Hepatocyte (in vitro differentiated cells): ENCODE measurements at regions not wholly inside any gene's neighbourhood (a gene's known extent, or its start where the extent isn't known, plus 50 kb on each side); places are given as distances from the start of the nearest gene placed in this dataset.

Experiments used
- DNase-seq: peaks from one replicate; pipeline ENCODE4 v3.0.0-alpha.2; 2016; ENCODE audit warnings: low spot score
- H2AFZ ChIP-seq: fragments of 200-600 bp; sonication (generic); 2 replicates; pipeline ENCODE4 v1.6.0; 2016; ENCODE audit warnings: antibody characterized with exemption, mild to moderate bottlenecking
- H3K27ac ChIP-seq: fragments of 200-600 bp; sonication (generic); 2 replicates; pipeline ENCODE4 v1.5.1; 2016; ENCODE audit warnings: mild to moderate bottlenecking
- H3K27me3 ChIP-seq: fragments of 200-600 bp; sonication (generic); 2 replicates; pipeline ENCODE4 v1.6.1; 2016
- H3K36me3 ChIP-seq: fragments of 200-600 bp; sonication (generic); replicated peaks from 2 replicates; pipeline ENCODE4 v1.5.1; 2016; ENCODE audit warnings: low read depth; ENCODE audit not compliant: insufficient read depth
- H3K4me1 ChIP-seq: fragments of 200-600 bp; sonication (generic); 2 replicates; pipeline ENCODE4 v1.5.1; 2016; ENCODE audit warnings: mild to moderate bottlenecking, moderate library complexity; ENCODE audit not compliant: insufficient read depth
- H3K4me2 ChIP-seq: fragments of 200-600 bp; sonication (generic); 2 replicates; pipeline ENCODE4 v1.6.0; 2016
- H3K4me3 ChIP-seq: fragments of 200-600 bp; sonication (generic); 2 replicates; pipeline ENCODE4 v1.5.1; 2016; ENCODE audit warnings: mild to moderate bottlenecking
- H3K79me2 ChIP-seq: fragments of 200-600 bp; sonication (generic); 2 replicates; pipeline ENCODE4 v1.6.0; 2017; ENCODE audit warnings: mild to moderate bottlenecking
- H3K9me2 ChIP-seq: fragments of 200-600 bp; sonication (generic); replicated peaks from 2 replicates; pipeline ENCODE4 v1.6.0; 2017; ENCODE audit warnings: mild to moderate bottlenecking; ENCODE audit not compliant: insufficient read depth
- H3K9me3 ChIP-seq: fragments of 200-600 bp; sonication (generic); 2 replicates; pipeline ENCODE4 v1.5.1; 2016; ENCODE audit warnings: low read depth, mild to moderate bottlenecking
- H4K20me1 ChIP-seq: fragments of 200-600 bp; sonication (generic); 2 replicates; pipeline ENCODE4 v1.6.0; 2016; ENCODE audit warnings: mild to moderate bottlenecking; ENCODE audit not compliant: insufficient read depth, poor library complexity, severe bottlenecking
- EZH2 ChIP-seq: fragments of 200-600 bp; sonication (generic); IDR thresholded peaks from 2 replicates; pipeline ENCODE4 v1.6.1; 2016; ENCODE audit warnings: antibody characterized with exemption, mild to moderate bottlenecking, borderline replicate concordance
- EZH2phosphoT487 ChIP-seq: fragments of 200-600 bp; sonication (generic); IDR thresholded peaks from one replicate; pipeline ENCODE4 v1.6.1; 2018; ENCODE audit warnings: antibody characterized with exemption, mild to moderate bottlenecking, low read depth, moderate library complexity; ENCODE audit not compliant: unreplicated experiment, severe bottlenecking
- whole genome bisulfite sequencing: methylation state at CpG from one replicate; pipeline ENCODE4 v1.1.6; 2016; ENCODE audit warnings: low lambda C conversion rate; ENCODE audit errors: missing lambda C conversion rate; 5-methylcytosine and 5-hydroxymethylcytosine counted together
- TF ChIP-seq, protein P1 (sequence below): fragments of 200-600 bp; sonication (generic); IDR thresholded peaks from 2 replicates; pipeline ENCODE4 v1.5.1; 2016; ENCODE audit warnings: antibody characterized with exemption, mild to moderate bottlenecking; ENCODE audit not compliant: poor library complexity

DNA sequence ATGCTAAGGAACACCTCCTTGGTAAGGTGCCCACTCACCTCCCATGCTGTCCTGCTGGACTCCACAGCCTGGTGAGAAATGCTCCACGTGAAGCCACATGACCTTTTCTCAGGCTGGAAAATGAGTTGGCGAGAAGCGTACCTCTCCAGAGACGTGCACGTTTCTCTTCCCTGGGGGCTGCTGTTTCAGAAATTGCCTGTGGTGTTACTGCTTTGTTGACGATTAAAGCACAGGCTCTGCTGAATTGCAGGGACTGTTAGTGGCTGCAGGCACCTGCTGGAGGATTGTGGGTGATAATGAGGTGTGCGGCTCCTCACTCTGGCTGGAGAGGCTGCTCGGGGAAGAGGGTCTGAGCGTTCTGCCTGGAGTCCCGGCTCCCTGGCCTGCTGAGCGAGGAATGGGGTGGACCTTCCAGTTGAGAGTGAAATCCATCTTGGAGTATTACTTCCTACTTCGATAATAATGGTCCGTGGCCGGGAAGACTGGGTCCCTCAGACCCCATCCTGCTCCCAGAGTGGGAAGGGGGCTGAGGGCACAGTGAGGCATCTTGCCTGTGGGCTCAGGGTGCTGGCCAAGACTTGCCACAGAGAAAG lies 199.3 kb upstream of the HDAC4 start:
- TF ChIP-seq EZH2 (no peak), EZH2phosphoT487 (no peak)
- TF ChIP-seq, protein P1, sequence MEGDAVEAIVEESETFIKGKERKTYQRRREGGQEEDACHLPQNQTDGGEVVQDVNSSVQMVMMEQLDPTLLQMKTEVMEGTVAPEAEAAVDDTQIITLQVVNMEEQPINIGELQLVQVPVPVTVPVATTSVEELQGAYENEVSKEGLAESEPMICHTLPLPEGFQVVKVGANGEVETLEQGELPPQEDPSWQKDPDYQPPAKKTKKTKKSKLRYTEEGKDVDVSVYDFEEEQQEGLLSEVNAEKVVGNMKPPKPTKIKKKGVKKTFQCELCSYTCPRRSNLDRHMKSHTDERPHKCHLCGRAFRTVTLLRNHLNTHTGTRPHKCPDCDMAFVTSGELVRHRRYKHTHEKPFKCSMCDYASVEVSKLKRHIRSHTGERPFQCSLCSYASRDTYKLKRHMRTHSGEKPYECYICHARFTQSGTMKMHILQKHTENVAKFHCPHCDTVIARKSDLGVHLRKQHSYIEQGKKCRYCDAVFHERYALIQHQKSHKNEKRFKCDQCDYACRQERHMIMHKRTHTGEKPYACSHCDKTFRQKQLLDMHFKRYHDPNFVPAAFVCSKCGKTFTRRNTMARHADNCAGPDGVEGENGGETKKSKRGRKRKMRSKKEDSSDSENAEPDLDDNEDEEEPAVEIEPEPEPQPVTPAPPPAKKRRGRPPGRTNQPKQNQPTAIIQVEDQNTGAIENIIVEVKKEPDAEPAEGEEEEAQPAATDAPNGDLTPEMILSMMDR: no peak
- DNase-seq: no peak
- Histone ChIP-seq H3K9me2 (no peaks in the 10 kb centered on the region), H2AFZ (no peak overlapping the region), H4K20me1 (no peaks in the 10 kb centered on the region), H3K27me3 (no peaks in the 10 kb centered on the region), H3K79me2 (no peaks in the 10 kb centered on the region), H3K36me3 (no peaks in the 10 kb centered on the region), H3K9me3 (no peaks in the 10 kb centered on the region), H3K4me3 (no peak overlapping the region), H3K27ac (no peak overlapping the region), H3K4me2 (no peak overlapping the region), H3K4me1 (no peaks in the 10 kb centered on the region)
- 81% methylated on average over 14 of the region's 14 CpGs for WGBS

DNA sequence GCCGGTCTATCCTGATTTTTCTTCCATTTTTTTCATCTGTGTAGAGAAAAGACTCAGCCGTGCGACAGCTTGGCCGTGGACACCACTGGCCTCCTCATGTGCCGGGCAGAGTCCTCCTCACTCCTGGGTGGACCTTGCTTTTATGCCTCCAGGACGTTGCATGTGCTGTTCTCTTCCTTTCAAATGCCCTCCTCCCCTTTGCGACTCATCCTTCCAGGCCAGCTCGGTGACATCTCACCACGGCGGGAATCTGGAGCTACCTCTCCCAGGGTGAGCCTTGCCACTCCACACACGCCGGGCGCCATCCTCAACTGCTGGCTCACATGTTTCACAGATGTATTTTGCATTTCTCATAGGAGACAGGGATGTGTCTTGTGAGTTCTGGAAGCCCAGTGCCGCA lies 198.5 kb upstream of the HDAC4 start:
- H3K4me3 ChIP-seq: no peak overlapping the region
- no peaks in the 10 kb centered on the region for H3K9me2 ChIP-seq
- DNase-seq: no peak
- TF ChIP-seq, protein P1: no peak
- TF ChIP-seq EZH2 (no peak), EZH2phosphoT487 (no peak)
- H3K36me3 ChIP-seq: no peaks in the 10 kb centered on the region
- no peak overlapping the region for H3K4me2 ChIP-seq
- no peaks in the 10 kb centered on the region for H3K27me3 ChIP-seq
- no peak overlapping the region for H3K27ac ChIP-seq
- no peaks in the 10 kb centered on the region for H3K9me3 ChIP-seq
- 83% methylated on average over 14 of the region's 14 CpGs for WGBS
- H3K79me2 ChIP-seq: no peaks in the 10 kb centered on the region
- no peaks in the 10 kb centered on the region for H3K4me1 ChIP-seq
- no peak overlapping the region for H2AFZ ChIP-seq
- H4K20me1 ChIP-seq: no peaks in the 10 kb centered on the region

DNA sequence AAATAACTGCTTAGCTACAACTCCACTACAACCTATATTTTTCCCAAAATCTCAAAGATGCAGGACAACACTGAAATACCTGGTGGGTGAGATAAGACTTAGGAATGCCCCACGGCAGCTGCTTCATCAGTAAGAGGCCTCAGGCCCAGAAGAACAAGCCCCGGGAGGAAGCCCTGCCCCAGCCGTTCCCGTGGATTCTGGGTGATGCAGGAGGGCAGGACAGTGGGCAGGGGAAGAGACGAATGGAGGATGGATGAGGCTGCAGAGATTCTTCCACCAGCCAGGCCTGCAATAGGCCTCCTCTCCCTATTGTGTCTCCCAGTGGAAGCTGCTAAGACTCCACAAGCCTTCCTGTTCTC lies 197.9 kb upstream of the HDAC4 start:
- H3K36me3 ChIP-seq: no peaks in the 10 kb centered on the region
- H3K9me2 ChIP-seq: no peaks in the 10 kb centered on the region
- no peaks in the 10 kb centered on the region for H3K4me1 ChIP-seq
- no peak overlapping the region for H3K4me3 ChIP-seq
- H2AFZ ChIP-seq: no peak overlapping the region
- TF ChIP-seq EZH2: no peak
- TF ChIP-seq, protein P1: no peak
- no peaks in the 10 kb centered on the region for H3K79me2 ChIP-seq
- DNase-seq: no peak
- H4K20me1 ChIP-seq: no peaks in the 10 kb centered on the region
- H3K27me3 ChIP-seq: no peaks in the 10 kb centered on the region
- WGBS: 62% methylated on average over 5 of the region's 5 CpGs
- H3K4me2 ChIP-seq: no peak overlapping the region
- H3K27ac ChIP-seq: no peak overlapping the region
- H3K9me3 ChIP-seq: no peaks in the 10 kb centered on the region
